ENCODE measurements at regions not wholly inside any gene's neighbourhood (a gene's known extent, or its start where the extent isn't known, plus 50 kb on each side); places are given as distances from the start of the nearest gene placed in this dataset.

DNA sequence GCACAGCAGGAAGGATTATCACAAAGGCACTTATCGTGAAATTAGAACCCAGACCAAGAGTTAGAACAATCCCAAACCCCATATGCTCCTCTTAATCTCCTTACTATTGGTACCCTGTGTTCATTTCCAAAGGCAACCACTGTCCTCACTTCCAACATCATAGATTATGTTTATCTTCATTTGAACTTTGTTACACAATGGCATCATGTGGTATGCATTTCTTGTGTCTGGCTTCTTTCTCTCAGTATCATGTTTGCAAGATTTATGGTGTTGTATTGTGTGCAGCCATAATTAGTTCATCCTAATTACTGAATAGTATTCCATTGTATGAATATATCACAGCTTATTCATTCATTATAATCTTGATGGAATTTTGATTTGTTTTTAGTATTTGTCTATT is 124.6 kb upstream of the SEC61G start:
- H3K9ac ChIP-seq (ENCODE audit: insufficient read depth, low read length, poor library complexity, severe bottlenecking), result no peak overlapping the region
- no peak for DNase-seq
- H3K79me2 ChIP-seq (ENCODE audit: insufficient read depth, low read length), result no peaks in the 10 kb centered on the region
- Mint-ChIP-seq H3K9me3 (peaks cover 0 to 4% (median 2%) of the 10 kb centered on the region in 7 donors), H3K27me3 (ENCODE audit: low read depth in 3 of 3) (peaks cover 3 to 11% (median 6%) of the 10 kb centered on the region in 3 donors), H3K36me3 (no peaks in the 10 kb centered on the region), H3K4me1 (no peaks in the 10 kb centered on the region), H3K27ac (no peak overlapping the region), H3K4me3 (no peak overlapping the region)
- no peak overlapping the region for H3K4me3 ChIP-seq (replicated peaks in 1 of 3; ENCODE audit: low read depth in 2 of 3, low read length in 3 of 3)
- intact Hi-C loops (cut with micrococcal nuclease), result no loop called here
- H3K36me3 ChIP-seq (replicated peaks in 1 of 2; ENCODE audit: control insufficient read depth in 1 of 2, insufficient read depth in 2 of 2, low read length in 2 of 2), result no peaks in the 10 kb centered on the region
- no peaks in the 10 kb centered on the region for H4K20me1 ChIP-seq (ENCODE audit: insufficient read depth, low read length)
- WGBS (ENCODE audit: insufficient coverage), result no CpG with 5 or more reads among the region's 1 CpG
- H3K27ac ChIP-seq (ENCODE audit: low read depth in 1 of 2, low read length in 2 of 2), result no peak overlapping the region
- peaks cover 0 to 6% of the 10 kb centered on the region in 2 donors for H3K27me3 ChIP-seq (ENCODE audit: control insufficient read depth in 2 of 2, insufficient read depth in 2 of 2, low read length in 2 of 2)
- H3K4me2 ChIP-seq (replicated peaks; ENCODE audit: extremely low read depth, low read length, poor library complexity, severe bottlenecking), result no peak overlapping the region
- no peaks in the 10 kb centered on the region for H3K4me1 ChIP-seq (ENCODE audit: control insufficient read depth in 1 of 2, insufficient read depth in 2 of 2, low read length in 2 of 2)
- TF ChIP-seq, protein P1, sequence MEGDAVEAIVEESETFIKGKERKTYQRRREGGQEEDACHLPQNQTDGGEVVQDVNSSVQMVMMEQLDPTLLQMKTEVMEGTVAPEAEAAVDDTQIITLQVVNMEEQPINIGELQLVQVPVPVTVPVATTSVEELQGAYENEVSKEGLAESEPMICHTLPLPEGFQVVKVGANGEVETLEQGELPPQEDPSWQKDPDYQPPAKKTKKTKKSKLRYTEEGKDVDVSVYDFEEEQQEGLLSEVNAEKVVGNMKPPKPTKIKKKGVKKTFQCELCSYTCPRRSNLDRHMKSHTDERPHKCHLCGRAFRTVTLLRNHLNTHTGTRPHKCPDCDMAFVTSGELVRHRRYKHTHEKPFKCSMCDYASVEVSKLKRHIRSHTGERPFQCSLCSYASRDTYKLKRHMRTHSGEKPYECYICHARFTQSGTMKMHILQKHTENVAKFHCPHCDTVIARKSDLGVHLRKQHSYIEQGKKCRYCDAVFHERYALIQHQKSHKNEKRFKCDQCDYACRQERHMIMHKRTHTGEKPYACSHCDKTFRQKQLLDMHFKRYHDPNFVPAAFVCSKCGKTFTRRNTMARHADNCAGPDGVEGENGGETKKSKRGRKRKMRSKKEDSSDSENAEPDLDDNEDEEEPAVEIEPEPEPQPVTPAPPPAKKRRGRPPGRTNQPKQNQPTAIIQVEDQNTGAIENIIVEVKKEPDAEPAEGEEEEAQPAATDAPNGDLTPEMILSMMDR (IDR thresholded peaks at IDR 0.05), result no peak
- no peak overlapping the region for H2AFZ ChIP-seq (ENCODE audit: insufficient read depth, low read depth, low read length, poor library complexity, severe bottlenecking)
- no peaks in the 10 kb centered on the region for H3K9me3 ChIP-seq (replicated peaks in 1 of 2; ENCODE audit: control insufficient read depth in 1 of 2, insufficient read depth in 1 of 2, low read length in 2 of 2)

DNA sequence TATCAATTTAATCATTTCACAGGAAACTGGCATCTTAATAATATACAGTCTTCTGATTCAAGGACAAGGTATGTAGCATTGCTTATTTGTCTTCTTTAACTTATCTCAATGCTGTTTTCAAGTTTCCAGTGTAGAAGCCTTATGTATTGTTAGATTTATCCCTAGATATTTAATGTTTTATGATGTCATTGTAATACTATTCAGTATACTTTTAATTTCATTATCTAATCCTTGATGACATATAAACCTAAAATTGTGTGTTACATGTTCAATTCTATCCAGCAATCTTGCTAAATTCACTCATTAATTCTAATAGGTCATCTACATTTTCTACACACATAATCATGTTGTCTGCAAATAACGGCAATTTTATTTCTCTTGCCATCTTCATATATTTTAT is 126.3 kb upstream of the SEC61G start:
- H2AFZ ChIP-seq (ENCODE audit: insufficient read depth, low read depth, low read length, poor library complexity, severe bottlenecking), result no peak overlapping the region

More for the DNA sequence above, 126.3 kb upstream of the SEC61G start:
- Mint-ChIP-seq H3K9me3 (peaks cover 0 to 4% (median 3%) of the 10 kb centered on the region in 7 donors), H3K27ac (no peak overlapping the region), H3K4me3 (no peak overlapping the region), H3K4me1 (no peaks in the 10 kb centered on the region), H3K36me3 (no peaks in the 10 kb centered on the region), H3K27me3 (ENCODE audit: low read depth in 3 of 3) (peaks cover 3 to 14% (median 8%) of the 10 kb centered on the region in 3 donors)
- Histone ChIP-seq H3K27me3 (ENCODE audit: control insufficient read depth in 2 of 2, insufficient read depth in 2 of 2, low read length in 2 of 2) (peaks cover 0 to 14% of the 10 kb centered on the region in 2 donors), H3K36me3 (replicated peaks in 1 of 2; ENCODE audit: control insufficient read depth in 1 of 2, insufficient read depth in 2 of 2, low read length in 2 of 2) (no peaks in the 10 kb centered on the region), H4K20me1 (ENCODE audit: insufficient read depth, low read length) (no peaks in the 10 kb centered on the region), H3K4me2 (replicated peaks; ENCODE audit: extremely low read depth, low read length, poor library complexity, severe bottlenecking) (no peak overlapping the region), H3K4me1 (ENCODE audit: control insufficient read depth in 1 of 2, insufficient read depth in 2 of 2, low read length in 2 of 2) (no peaks in the 10 kb centered on the region), H3K4me3 (replicated peaks in 1 of 3; ENCODE audit: low read depth in 2 of 3, low read length in 3 of 3) (no peak overlapping the region), H3K27ac (ENCODE audit: low read depth in 1 of 2, low read length in 2 of 2) (no peak overlapping the region), H3K9ac (ENCODE audit: insufficient read depth, low read length, poor library complexity, severe bottlenecking) (no peak overlapping the region), H3K79me2 (ENCODE audit: insufficient read depth, low read length) (no peaks in the 10 kb centered on the region), H3K9me3 (replicated peaks in 1 of 2; ENCODE audit: control insufficient read depth in 1 of 2, insufficient read depth in 1 of 2, low read length in 2 of 2) (no peaks in the 10 kb centered on the region)
- DNase-seq, result no peak
- TF ChIP-seq, protein P1 (IDR thresholded peaks at IDR 0.05), result no peak
- no CpG with 5 or more reads among the region's 1 CpG for WGBS (ENCODE audit: insufficient coverage)
- intact Hi-C loops (cut with micrococcal nuclease), result no loop called here
